IMR-90 (cell line): ENCODE measurements at regions not wholly inside any gene's neighbourhood (a gene's known extent, or its start where the extent isn't known, plus 50 kb on each side); places are given as distances from the start of the nearest gene placed in this dataset.

Experiments
- BHLHE40 ChIP-seq: fragments of 150-350 bp; IDR thresholded peaks from 2 replicates; pipeline ENCODE4 v1.6.1; 2016; ENCODE audit warnings: mild to moderate bottlenecking, low read depth, low read length
- CEBPB ChIP-seq: IDR thresholded peaks from 2 replicates; pipeline ENCODE4 v1.6.1; 2012; ENCODE audit warnings: low read depth, low read length, improper control_type of control experiment
- FOS ChIP-seq: fragments of 150-350 bp; IDR thresholded peaks from 2 replicates; pipeline ENCODE4 v1.6.1; 2016; ENCODE audit warnings: low read depth, low read length
- MAZ ChIP-seq: IDR thresholded peaks from 2 replicates; pipeline ENCODE4 v1.6.1; 2012; ENCODE audit warnings: low read depth, mild to moderate bottlenecking, low read length, improper control_type of control experiment, moderate library complexity, borderline replicate concordance
- MXI1 ChIP-seq: IDR thresholded peaks from 2 replicates; pipeline ENCODE4 v1.6.1; 2012; ENCODE audit warnings: low read depth, mild to moderate bottlenecking, low read length, moderate library complexity, borderline replicate concordance
- POLR2A ChIP-seq: IDR thresholded peaks from 2 replicates; pipeline ENCODE4 v1.6.1; 2012; ENCODE audit warnings: mild to moderate bottlenecking, low read depth, low read length
- RAD21 ChIP-seq: IDR thresholded peaks from 2 replicates; pipeline ENCODE4 v1.6.1; 2012; ENCODE audit warnings: low read length, improper control_type of control experiment
- RCOR1 ChIP-seq: IDR thresholded peaks from 2 replicates; pipeline ENCODE4 v1.6.1; 2012; ENCODE audit warnings: mild to moderate bottlenecking, low read length, improper control_type of control experiment; ENCODE audit not compliant: insufficient replicate concordance
- RFX5 ChIP-seq: IDR thresholded peaks from 2 replicates; pipeline ENCODE4 v1.8.0; 2012; ENCODE audit warnings: low read depth, mild to moderate bottlenecking, low read length, moderate library complexity
- SMC3 ChIP-seq: fragments of 150-350 bp; IDR thresholded peaks from 2 replicates; pipeline ENCODE4 v1.6.1; 2016; ENCODE audit warnings: low read depth, mild to moderate bottlenecking, antibody characterized with exemption, low read length, moderate library complexity
- TF ChIP-seq, protein P1 (sequence below): conservative IDR thresholded peaks from 2 replicates; pipeline ENCODE4 v1.5.1; 2012; ENCODE audit warnings: mild to moderate bottlenecking, low read depth, low read length, improper control_type of control experiment
- TF ChIP-seq, protein P2 (sequence below): fragments of 150-350 bp; IDR thresholded peaks from 2 replicates; pipeline ENCODE4 v1.6.1; 2016; ENCODE audit warnings: low read depth, mild to moderate bottlenecking, low read length, moderate library complexity, borderline replicate concordance

GRCh38 chr13:112184851-112185371, 118.0 kb downstream of the SOX1 start:
- no peak for TF ChIP-seq RAD21
- no peak for TF ChIP-seq RFX5
- TF ChIP-seq POLR2A, result no peak
- no peak for TF ChIP-seq MXI1
- TF ChIP-seq RCOR1, result no peak
- TF ChIP-seq, protein P1, sequence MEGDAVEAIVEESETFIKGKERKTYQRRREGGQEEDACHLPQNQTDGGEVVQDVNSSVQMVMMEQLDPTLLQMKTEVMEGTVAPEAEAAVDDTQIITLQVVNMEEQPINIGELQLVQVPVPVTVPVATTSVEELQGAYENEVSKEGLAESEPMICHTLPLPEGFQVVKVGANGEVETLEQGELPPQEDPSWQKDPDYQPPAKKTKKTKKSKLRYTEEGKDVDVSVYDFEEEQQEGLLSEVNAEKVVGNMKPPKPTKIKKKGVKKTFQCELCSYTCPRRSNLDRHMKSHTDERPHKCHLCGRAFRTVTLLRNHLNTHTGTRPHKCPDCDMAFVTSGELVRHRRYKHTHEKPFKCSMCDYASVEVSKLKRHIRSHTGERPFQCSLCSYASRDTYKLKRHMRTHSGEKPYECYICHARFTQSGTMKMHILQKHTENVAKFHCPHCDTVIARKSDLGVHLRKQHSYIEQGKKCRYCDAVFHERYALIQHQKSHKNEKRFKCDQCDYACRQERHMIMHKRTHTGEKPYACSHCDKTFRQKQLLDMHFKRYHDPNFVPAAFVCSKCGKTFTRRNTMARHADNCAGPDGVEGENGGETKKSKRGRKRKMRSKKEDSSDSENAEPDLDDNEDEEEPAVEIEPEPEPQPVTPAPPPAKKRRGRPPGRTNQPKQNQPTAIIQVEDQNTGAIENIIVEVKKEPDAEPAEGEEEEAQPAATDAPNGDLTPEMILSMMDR, result no peak
- TF ChIP-seq MAZ, result no peak
- TF ChIP-seq SMC3, result no peak
- TF ChIP-seq FOS, result no peak
- TF ChIP-seq CEBPB, result no peak
- TF ChIP-seq, protein P2, sequence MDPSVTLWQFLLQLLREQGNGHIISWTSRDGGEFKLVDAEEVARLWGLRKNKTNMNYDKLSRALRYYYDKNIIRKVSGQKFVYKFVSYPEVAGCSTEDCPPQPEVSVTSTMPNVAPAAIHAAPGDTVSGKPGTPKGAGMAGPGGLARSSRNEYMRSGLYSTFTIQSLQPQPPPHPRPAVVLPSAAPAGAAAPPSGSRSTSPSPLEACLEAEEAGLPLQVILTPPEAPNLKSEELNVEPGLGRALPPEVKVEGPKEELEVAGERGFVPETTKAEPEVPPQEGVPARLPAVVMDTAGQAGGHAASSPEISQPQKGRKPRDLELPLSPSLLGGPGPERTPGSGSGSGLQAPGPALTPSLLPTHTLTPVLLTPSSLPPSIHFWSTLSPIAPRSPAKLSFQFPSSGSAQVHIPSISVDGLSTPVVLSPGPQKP, result no peak
- TF ChIP-seq BHLHE40, result no peak
